Colonic mucosa (tissue), 4 donors: ENCODE measurements at regions not wholly inside any gene's neighbourhood (a gene's known extent, or its start where the extent isn't known, plus 50 kb on each side); places are given as distances from the start of the nearest gene placed in this dataset.
"Not testable (repeated sequence)": the region's sequence is repeated elsewhere in the genome, so short reads cannot be mapped to it uniquely, and the experiment has no call there.

ENCODE experiments used
- DNase-seq: peaks from one replicate; pipeline ENCODE4 v3.0.0-alpha.2; 2020
- H3K27ac ChIP-seq: fragments of 200-600 bp; one replicate; pipeline ENCODE4 v1.8.0; 2021
- H3K27me3 ChIP-seq: fragments of 200-600 bp; one replicate; pipeline ENCODE4 v1.8.0; 2021
- H3K36me3 ChIP-seq: fragments of 200-600 bp; one replicate; pipeline ENCODE4 v1.8.0; 2021
- H3K4me1 ChIP-seq: fragments of 200-600 bp; one replicate; pipeline ENCODE4 v1.8.0; 2021; ENCODE audit warnings: mild to moderate bottlenecking
- H3K4me3 ChIP-seq: fragments of 200-600 bp; one replicate; pipeline ENCODE4 v1.8.0; 2021
- H3K9ac ChIP-seq, 2 donors: one replicate each; pipeline ENCODE4 v1.7.0; 2013; ENCODE audit warnings: control low read depth in 2 of 2, low read depth in 2 of 2, low read length in 2 of 2
- H3K9me3 ChIP-seq: fragments of 200-600 bp; one replicate; pipeline ENCODE4 v1.8.0; 2021
- intact Hi-C: fragments of 100-400 bp; cut with DNase I; formaldehyde crosslinking; loops from one replicate; pipeline ENCODE4 v1.14.1; 2022
- TF ChIP-seq, protein P1 (sequence below): fragments of 200-600 bp; IDR thresholded peaks from one replicate; pipeline ENCODE4 v1.8.0; 2022; ENCODE audit warnings: antibody characterized with exemption, mild to moderate bottlenecking
- donor health status: healthy.
- donor health status: DM: no; HTN: no; CAD: no.
- donor health status: DM: no; HTN: no; CAD: no.

DNA sequence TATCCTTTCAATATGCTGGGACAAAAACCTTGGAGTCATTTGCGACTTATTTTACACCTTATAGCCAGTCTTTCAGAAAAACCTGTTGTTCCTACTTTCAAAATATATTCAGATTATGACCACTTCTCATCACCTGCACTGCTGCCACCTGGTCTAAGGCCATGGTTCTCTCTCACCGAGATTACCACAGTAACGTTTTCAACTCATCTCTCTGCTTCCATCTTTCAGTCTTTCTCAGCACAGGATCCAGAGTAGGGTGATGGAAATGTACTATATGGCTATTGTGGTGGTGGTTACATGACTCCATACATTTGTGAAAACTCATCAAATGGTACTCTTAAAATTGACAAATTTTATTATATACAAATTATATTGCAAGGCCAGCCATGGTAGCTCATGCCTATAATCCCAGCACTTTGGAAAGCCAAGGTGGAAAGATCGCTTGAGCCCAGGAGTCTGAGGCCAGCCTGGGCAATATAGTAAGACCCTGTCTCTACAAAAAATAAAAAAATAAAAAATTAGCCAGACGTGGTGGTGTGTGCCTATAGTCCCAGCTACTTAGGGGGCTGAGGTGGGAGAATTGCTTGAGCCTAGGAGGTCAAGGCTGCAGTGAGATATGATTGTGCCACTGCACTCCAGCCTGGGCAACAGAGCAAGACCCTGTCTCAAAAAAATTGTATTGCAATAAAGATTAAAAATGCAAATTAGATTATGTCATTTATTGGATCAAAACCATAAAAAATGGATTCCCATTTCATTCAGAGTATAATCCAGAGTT lies 120.9 kb upstream of the PPP2R5A start:
- intact Hi-C loops: no loop called here
- DNase-seq: no peak
- H3K27ac ChIP-seq: no peak overlapping the region
- H3K27me3 ChIP-seq: no peaks in the 10 kb centered on the region
- no peaks in the 10 kb centered on the region for H3K4me1 ChIP-seq
- H3K4me3 ChIP-seq: no peak overlapping the region
- no peak overlapping the region for H3K9ac ChIP-seq
- no peaks in the 10 kb centered on the region for H3K36me3 ChIP-seq
- TF ChIP-seq, protein P1, sequence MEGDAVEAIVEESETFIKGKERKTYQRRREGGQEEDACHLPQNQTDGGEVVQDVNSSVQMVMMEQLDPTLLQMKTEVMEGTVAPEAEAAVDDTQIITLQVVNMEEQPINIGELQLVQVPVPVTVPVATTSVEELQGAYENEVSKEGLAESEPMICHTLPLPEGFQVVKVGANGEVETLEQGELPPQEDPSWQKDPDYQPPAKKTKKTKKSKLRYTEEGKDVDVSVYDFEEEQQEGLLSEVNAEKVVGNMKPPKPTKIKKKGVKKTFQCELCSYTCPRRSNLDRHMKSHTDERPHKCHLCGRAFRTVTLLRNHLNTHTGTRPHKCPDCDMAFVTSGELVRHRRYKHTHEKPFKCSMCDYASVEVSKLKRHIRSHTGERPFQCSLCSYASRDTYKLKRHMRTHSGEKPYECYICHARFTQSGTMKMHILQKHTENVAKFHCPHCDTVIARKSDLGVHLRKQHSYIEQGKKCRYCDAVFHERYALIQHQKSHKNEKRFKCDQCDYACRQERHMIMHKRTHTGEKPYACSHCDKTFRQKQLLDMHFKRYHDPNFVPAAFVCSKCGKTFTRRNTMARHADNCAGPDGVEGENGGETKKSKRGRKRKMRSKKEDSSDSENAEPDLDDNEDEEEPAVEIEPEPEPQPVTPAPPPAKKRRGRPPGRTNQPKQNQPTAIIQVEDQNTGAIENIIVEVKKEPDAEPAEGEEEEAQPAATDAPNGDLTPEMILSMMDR: no peak
- no peaks in the 10 kb centered on the region for H3K9me3 ChIP-seq

DNA sequence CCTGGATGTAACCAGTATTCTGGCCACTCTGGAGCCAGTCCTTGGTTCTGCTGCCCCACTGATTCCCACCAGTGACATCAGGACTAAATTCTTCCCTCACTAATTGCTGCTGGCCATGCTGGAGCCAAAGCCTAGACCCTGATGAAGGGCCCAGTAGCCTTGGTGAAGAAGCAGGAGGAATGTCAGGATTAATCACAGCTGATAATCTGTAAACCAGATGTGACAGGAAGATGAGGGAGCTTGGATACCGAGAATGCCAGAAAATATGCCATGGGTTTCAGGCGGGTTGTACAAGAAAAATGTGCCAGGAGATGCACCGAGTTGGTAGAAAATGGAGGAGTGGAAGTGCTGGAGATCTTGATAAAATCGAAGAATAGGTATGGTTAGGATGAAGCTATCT lies 119.0 kb upstream of the PPP2R5A start:
- TF ChIP-seq, protein P1: no peak
- Histone ChIP-seq H3K27ac (no peak overlapping the region), H3K9me3 (no peaks in the 10 kb centered on the region), H3K4me3 (no peak overlapping the region), H3K4me1 (no peaks in the 10 kb centered on the region), H3K27me3 (no peaks in the 10 kb centered on the region), H3K36me3 (no peaks in the 10 kb centered on the region), H3K9ac (no peak overlapping the region)
- DNase-seq: no peak
- intact Hi-C loops: no loop called here

DNA sequence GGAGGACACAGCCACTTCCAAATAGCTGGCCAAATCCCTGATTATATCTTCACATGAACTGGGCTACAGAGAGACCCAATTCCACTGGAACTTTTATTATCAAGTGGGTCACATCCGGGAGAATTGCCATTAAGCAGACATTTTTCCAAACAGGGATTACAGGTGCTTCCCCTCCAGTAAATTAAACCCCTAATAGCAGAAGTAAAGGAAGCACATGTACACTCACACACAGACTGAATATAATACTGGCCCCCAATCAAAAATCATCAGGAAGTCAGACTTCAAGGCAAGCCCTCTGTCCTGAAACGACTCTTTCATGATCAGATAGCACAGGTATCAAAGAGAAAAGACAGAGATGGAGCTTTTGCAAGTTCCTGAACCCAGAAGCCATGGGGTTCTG lies 118.6 kb upstream of the PPP2R5A start:
- TF ChIP-seq, protein P1: no peak
- H3K9me3 ChIP-seq: no peaks in the 10 kb centered on the region

DNA sequence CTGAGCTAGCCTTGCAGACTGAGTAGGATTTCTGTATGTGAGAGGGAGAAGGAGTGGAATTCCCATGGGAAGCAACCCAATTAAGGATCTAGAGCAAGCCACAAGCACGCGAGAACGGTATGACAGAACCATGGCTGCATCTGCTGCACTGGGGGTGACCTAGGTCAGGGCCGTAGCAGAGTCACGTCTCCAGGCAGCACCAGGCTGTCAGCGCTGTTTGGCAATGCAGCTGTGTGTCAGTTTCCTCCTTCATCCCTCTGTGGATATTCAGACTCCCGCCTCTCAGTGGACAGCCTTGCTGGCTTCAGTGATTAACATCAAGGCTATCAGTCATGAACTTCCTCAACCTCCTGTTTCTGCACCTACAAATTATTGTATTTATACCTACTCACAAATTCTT lies 118.1 kb upstream of the PPP2R5A start:
- no peak overlapping the region for H3K4me3 ChIP-seq
- intact Hi-C loops: no loop called here
- H3K4me1 ChIP-seq: no peaks in the 10 kb centered on the region
- H3K9me3 ChIP-seq: no peaks in the 10 kb centered on the region
- no peaks in the 10 kb centered on the region for H3K27me3 ChIP-seq
- no peak for DNase-seq
- TF ChIP-seq, protein P1: no peak
- H3K9ac ChIP-seq: no peak overlapping the region
- H3K27ac ChIP-seq: no peak overlapping the region
- no peaks in the 10 kb centered on the region for H3K36me3 ChIP-seq

More for the DNA sequence above, 118.6 kb upstream of the PPP2R5A start:
- no peak for DNase-seq
- intact Hi-C loops: no loop called here
- Histone ChIP-seq H3K36me3 (no peaks in the 10 kb centered on the region), H3K4me1 (no peaks in the 10 kb centered on the region), H3K27ac (no peak overlapping the region), H3K9ac (no peak overlapping the region), H3K4me3 (no peak overlapping the region), H3K27me3 (no peaks in the 10 kb centered on the region)

DNA sequence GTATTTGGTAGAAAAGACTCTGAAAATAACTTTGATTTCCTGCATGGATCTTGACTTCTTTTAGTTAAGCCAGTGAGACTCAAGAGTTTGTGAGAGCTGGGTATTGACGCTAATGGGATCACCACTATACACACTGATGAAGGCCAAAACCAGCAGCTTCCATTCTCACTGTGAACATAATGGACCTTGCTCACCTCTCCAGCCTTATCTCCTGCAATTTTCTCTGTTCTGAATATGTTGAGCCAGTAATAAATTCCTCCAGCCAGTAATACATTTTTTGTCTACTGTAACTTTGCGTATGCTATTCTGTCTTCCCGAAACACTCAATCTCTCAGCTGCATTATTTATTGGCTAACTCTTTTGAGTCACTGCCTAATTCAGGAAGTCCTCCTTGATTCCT lies 111.6 kb upstream of the PPP2R5A start:
- no peak overlapping the region for H3K9ac ChIP-seq
- H3K4me3 ChIP-seq: no peak overlapping the region
- H3K36me3 ChIP-seq: no peaks in the 10 kb centered on the region
- no peaks in the 10 kb centered on the region for H3K4me1 ChIP-seq
- intact Hi-C loops: no loop called here
- no peak overlapping the region for H3K27ac ChIP-seq
- H3K9me3 ChIP-seq: no peaks in the 10 kb centered on the region
- DNase-seq: no peak
- H3K27me3 ChIP-seq: no peaks in the 10 kb centered on the region
- TF ChIP-seq, protein P1: no peak

DNA sequence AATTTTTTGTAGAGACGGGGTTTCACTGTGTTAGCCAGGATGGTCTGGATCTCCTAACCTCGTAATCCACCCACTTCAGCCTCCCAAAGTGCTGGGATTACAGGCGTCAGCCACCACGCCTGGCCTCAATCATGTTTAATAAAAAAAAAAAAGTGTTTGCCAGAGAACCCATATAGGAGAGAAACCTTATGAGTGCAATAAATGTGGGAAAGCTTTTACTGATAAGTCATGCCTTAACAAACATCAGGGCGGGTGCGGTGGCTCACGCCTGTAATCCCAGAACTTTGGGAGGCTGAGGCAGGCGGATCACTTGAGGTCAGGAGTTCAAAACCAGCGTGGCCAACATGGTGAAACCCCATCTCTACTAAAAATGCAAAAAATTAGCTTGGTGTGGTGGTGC lies 110.9 kb upstream of the PPP2R5A start:
- H3K9me3 ChIP-seq, H3K27ac ChIP-seq, H3K4me1 ChIP-seq, H3K4me3 ChIP-seq, H3K27me3 ChIP-seq, DNase-seq, intact Hi-C loops, H3K36me3 ChIP-seq, H3K9ac ChIP-seq: not testable (repeated sequence)
